ENCODE measurements at regions not wholly inside any gene's neighbourhood (a gene's known extent, or its start where the extent isn't known, plus 50 kb on each side); places are given as distances from the start of the nearest gene placed in this dataset.

- DNase-seq (ENCODE audit: low spot score) = no peak
Observed at GRCh38 chr18:47543080-47543479, 291.6 kb upstream of the SKOR2 start.

GRCh38 chr18:47542551-47542950, 291.1 kb upstream of the SKOR2 start:
- no peak for DNase-seq (ENCODE audit: low spot score)

GRCh38 chr18:47531717-47532116, 280.3 kb upstream of the SKOR2 start:
- DNase-seq (ENCODE audit: low spot score) = no peak

- DNase-seq (ENCODE audit: low spot score) = no peak
Observed at GRCh38 chr18:47530695-47531094, 279.2 kb upstream of the SKOR2 start.

GRCh38 chr18:47528343-47528742, 276.9 kb upstream of the SKOR2 start:
- DNase-seq (ENCODE audit: low spot score) = no peak

- DNase-seq (ENCODE audit: low spot score) = no peak
Observed at GRCh38 chr18:47526147-47526546, 274.7 kb upstream of the SKOR2 start.

- no peak for DNase-seq (ENCODE audit: low spot score)
Observed at GRCh38 chr18:47522359-47522758, 270.9 kb upstream of the SKOR2 start.

GRCh38 chr18:47520263-47520662, 268.8 kb upstream of the SKOR2 start:
- DNase-seq (ENCODE audit: low spot score) = no peak

GRCh38 chr18:47519706-47520105, 268.2 kb upstream of the SKOR2 start:
- DNase-seq (ENCODE audit: low spot score) = no peak

- no peak for DNase-seq (ENCODE audit: low spot score)
Observed at GRCh38 chr18:47519277-47519676, 267.8 kb upstream of the SKOR2 start.

- no peak for DNase-seq (ENCODE audit: low spot score)
Observed at GRCh38 chr18:47513614-47514013, 262.2 kb upstream of the SKOR2 start.

- DNase-seq (ENCODE audit: low spot score) = no peak
Observed at GRCh38 chr18:47512726-47513435, 261.4 kb upstream of the SKOR2 start.

- DNase-seq (ENCODE audit: low spot score) = no peak
Observed at GRCh38 chr18:47512056-47512455, 260.6 kb upstream of the SKOR2 start.

- no peak for DNase-seq (ENCODE audit: low spot score)
Observed at GRCh38 chr18:47510831-47511230, 259.4 kb upstream of the SKOR2 start.

- DNase-seq (ENCODE audit: low spot score) = no peak
Observed at GRCh38 chr18:47507651-47508050, 256.2 kb upstream of the SKOR2 start.

- DNase-seq (ENCODE audit: low spot score) = no peak
Observed at GRCh38 chr18:47506897-47507296, 255.4 kb upstream of the SKOR2 start.

GRCh38 chr18:47501946-47502345, 250.5 kb upstream of the SKOR2 start:
- DNase-seq (ENCODE audit: low spot score) = no peak

GRCh38 chr18:47500930-47501329, 249.5 kb upstream of the SKOR2 start:
- DNase-seq (ENCODE audit: low spot score) = no peak

GRCh38 chr18:47492691-47493090, 241.2 kb upstream of the SKOR2 start:
- no peak for DNase-seq (ENCODE audit: low spot score)

- no peak for DNase-seq (ENCODE audit: low spot score)
Observed at GRCh38 chr18:47490882-47491281, 239.4 kb upstream of the SKOR2 start.

GRCh38 chr18:47485221-47485797, 233.8 kb upstream of the SKOR2 start:
- DNase-seq (ENCODE audit: low spot score) = no peak

- no peak for DNase-seq (ENCODE audit: low spot score)
Observed at GRCh38 chr18:47484068-47484467, 232.6 kb upstream of the SKOR2 start.

GRCh38 chr18:47480166-47480565, 228.7 kb upstream of the SKOR2 start:
- DNase-seq (ENCODE audit: low spot score) = no peak

- no peak for DNase-seq (ENCODE audit: low spot score)
Observed at GRCh38 chr18:47471784-47472183, 220.3 kb upstream of the SKOR2 start.
